ENCODE measurements at regions not wholly inside any gene's neighbourhood (a gene's known extent, or its start where the extent isn't known, plus 50 kb on each side); places are given as distances from the start of the nearest gene placed in this dataset.

DNA sequence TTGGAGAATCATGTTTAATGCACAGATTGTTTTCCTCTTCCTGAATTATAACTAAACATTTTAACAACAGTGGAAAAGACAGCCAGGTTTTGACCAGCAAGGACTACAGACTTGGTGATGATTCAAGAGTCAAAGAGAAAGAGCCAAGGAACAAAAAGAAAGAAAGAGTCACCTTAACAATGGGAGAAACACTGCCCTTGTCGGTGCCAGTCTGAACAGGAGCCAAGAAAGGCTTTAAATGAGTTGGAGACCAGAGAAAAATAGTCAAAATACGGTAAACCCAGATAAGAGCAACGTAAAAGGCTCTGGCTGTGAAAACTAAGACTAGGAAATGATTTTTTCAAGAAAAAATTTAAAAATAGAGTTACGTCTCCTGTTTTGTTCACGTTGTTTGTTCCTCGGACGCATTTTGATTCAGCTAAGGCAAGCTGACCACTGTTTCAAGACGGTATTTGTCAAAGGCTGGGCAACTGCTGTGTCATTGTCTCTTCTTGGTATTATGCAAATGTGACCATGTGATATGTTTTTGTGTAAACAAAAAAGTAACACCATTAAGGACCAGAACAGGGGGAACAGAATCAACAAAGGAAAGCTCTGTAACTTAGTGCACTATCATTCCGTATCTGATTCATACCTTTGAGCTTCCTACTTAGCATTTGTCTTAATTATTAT lies 634.5 kb downstream of the LIG4 start:
- TF ChIP-seq, protein P1, sequence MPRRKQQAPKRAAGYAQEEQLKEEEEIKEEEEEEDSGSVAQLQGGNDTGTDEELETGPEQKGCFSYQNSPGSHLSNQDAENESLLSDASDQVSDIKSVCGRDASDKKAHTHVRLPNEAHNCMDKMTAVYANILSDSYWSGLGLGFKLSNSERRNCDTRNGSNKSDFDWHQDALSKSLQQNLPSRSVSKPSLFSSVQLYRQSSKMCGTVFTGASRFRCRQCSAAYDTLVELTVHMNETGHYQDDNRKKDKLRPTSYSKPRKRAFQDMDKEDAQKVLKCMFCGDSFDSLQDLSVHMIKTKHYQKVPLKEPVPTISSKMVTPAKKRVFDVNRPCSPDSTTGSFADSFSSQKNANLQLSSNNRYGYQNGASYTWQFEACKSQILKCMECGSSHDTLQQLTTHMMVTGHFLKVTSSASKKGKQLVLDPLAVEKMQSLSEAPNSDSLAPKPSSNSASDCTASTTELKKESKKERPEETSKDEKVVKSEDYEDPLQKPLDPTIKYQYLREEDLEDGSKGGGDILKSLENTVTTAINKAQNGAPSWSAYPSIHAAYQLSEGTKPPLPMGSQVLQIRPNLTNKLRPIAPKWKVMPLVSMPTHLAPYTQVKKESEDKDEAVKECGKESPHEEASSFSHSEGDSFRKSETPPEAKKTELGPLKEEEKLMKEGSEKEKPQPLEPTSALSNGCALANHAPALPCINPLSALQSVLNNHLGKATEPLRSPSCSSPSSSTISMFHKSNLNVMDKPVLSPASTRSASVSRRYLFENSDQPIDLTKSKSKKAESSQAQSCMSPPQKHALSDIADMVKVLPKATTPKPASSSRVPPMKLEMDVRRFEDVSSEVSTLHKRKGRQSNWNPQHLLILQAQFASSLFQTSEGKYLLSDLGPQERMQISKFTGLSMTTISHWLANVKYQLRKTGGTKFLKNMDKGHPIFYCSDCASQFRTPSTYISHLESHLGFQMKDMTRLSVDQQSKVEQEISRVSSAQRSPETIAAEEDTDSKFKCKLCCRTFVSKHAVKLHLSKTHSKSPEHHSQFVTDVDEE (CRISPR knock-in tag; IDR thresholded peaks at IDR 0.05) = no peak
- TF ChIP-seq, protein P2, sequence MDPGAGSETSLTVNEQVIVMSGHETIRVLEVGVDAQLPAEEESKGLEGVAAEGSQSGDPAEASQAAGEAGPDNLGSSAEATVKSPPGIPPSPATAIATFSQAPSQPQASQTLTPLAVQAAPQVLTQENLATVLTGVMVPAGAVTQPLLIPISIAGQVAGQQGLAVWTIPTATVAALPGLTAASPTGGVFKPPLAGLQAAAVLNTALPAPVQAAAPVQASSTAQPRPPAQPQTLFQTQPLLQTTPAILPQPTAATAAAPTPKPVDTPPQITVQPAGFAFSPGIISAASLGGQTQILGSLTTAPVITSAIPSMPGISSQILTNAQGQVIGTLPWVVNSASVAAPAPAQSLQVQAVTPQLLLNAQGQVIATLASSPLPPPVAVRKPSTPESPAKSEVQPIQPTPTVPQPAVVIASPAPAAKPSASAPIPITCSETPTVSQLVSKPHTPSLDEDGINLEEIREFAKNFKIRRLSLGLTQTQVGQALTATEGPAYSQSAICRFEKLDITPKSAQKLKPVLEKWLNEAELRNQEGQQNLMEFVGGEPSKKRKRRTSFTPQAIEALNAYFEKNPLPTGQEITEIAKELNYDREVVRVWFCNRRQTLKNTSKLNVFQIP (CRISPR knock-in tag; IDR thresholded peaks at IDR 0.05; ENCODE audit: borderline replicate concordance, low read depth) = no peak
- TF ChIP-seq PPARA (CRISPR knock-in tag; IDR thresholded peaks at IDR 0.05; ENCODE audit: borderline replicate concordance) = no peak
- TF ChIP-seq, protein P3, sequence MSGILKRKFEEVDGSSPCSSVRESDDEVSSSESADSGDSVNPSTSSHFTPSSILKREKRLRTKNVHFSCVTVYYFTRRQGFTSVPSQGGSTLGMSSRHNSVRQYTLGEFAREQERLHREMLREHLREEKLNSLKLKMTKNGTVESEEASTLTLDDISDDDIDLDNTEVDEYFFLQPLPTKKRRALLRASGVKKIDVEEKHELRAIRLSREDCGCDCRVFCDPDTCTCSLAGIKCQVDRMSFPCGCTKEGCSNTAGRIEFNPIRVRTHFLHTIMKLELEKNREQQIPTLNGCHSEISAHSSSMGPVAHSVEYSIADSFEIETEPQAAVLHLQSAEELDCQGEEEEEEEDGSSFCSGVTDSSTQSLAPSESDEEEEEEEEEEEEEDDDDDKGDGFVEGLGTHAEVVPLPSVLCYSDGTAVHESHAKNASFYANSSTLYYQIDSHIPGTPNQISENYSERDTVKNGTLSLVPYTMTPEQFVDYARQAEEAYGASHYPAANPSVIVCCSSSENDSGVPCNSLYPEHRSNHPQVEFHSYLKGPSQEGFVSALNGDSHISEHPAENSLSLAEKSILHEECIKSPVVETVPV (CRISPR knock-in tag; IDR thresholded peaks at IDR 0.05) = no peak
- TF ChIP-seq, protein P4, sequence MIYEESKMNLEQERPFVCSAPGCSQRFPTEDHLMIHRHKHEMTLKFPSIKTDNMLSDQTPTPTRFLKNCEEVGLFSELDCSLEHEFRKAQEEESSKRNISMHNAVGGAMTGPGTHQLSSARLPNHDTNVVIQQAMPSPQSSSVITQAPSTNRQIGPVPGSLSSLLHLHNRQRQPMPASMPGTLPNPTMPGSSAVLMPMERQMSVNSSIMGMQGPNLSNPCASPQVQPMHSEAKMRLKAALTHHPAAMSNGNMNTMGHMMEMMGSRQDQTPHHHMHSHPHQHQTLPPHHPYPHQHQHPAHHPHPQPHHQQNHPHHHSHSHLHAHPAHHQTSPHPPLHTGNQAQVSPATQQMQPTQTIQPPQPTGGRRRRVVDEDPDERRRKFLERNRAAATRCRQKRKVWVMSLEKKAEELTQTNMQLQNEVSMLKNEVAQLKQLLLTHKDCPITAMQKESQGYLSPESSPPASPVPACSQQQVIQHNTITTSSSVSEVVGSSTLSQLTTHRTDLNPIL (CRISPR knock-in tag; IDR thresholded peaks at IDR 0.05; ENCODE audit: low read depth) = no peak
- TF ChIP-seq BACH2 (CRISPR knock-in tag; IDR thresholded peaks at IDR 0.05; ENCODE audit: borderline replicate concordance) = no peak
- TF ChIP-seq ARNTL (CRISPR knock-in tag; IDR thresholded peaks at IDR 0.05; ENCODE audit: borderline replicate concordance, low read depth) = no peak
- TF ChIP-seq TOX (CRISPR knock-in tag; IDR thresholded peaks at IDR 0.05; ENCODE audit: borderline replicate concordance) = no peak
- ATAC-seq = no peak

DNA sequence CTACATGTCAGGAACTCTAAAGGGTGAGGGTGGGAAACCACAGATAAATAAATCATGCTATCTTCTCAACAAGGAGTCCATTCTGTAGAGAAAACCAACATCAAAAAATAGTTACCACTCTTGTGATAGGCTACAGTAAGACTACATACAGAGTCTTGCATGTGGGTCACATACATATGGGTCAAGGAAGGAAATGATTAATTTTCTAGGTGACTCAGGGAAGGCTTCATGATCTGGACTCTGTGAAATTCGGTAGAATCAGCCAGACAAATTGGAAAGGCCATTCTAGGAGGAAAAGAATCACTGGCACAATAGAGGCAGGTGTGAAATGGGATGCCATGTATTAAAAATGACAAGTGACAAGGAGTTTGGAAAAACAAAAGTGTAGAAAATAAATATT lies 638.9 kb downstream of the LIG4 start:
- no peak for ATAC-seq
- no peak for TF ChIP-seq ESRRG (CRISPR knock-in tag; IDR thresholded peaks at IDR 0.05)
- no peak for TF ChIP-seq RARB (CRISPR knock-in tag; IDR thresholded peaks at IDR 0.05)
- TF ChIP-seq ZFP3 (CRISPR knock-in tag; IDR thresholded peaks at IDR 0.05) = no peak
- TF ChIP-seq, protein P2 (CRISPR knock-in tag; IDR thresholded peaks at IDR 0.05; ENCODE audit: borderline replicate concordance, low read depth) = no peak
- no peak for TF ChIP-seq BACH2 (CRISPR knock-in tag; IDR thresholded peaks at IDR 0.05; ENCODE audit: borderline replicate concordance)
- TF ChIP-seq ZNF8 (CRISPR knock-in tag; IDR thresholded peaks at IDR 0.05) = no peak
- TF ChIP-seq ZNF565 (CRISPR knock-in tag; conservative IDR thresholded peaks at IDR 0.05; ENCODE audit: low read depth) = no peak
- no peak for TF ChIP-seq ZFP30 (CRISPR knock-in tag; IDR thresholded peaks at IDR 0.05)
- no peak for TF ChIP-seq TOX (CRISPR knock-in tag; IDR thresholded peaks at IDR 0.05; ENCODE audit: borderline replicate concordance)
- TF ChIP-seq OSR1 (CRISPR knock-in tag; IDR thresholded peaks at IDR 0.05) = no peak
- TF ChIP-seq PPARA (CRISPR knock-in tag; IDR thresholded peaks at IDR 0.05; ENCODE audit: borderline replicate concordance) = no peak
- TF ChIP-seq, protein P1 (CRISPR knock-in tag; IDR thresholded peaks at IDR 0.05) = no peak
- no peak for TF ChIP-seq GLIS3 (CRISPR knock-in tag; IDR thresholded peaks at IDR 0.05)
- TF ChIP-seq, protein P3 (CRISPR knock-in tag; IDR thresholded peaks at IDR 0.05) = no peak
- TF ChIP-seq ZNF70 (CRISPR knock-in tag; IDR thresholded peaks at IDR 0.05) = no peak
- TF ChIP-seq SNAI2 (CRISPR knock-in tag; IDR thresholded peaks at IDR 0.05) = no peak
- TF ChIP-seq, protein P4 (CRISPR knock-in tag; IDR thresholded peaks at IDR 0.05; ENCODE audit: low read depth) = no peak
- TF ChIP-seq ISL1 (CRISPR knock-in tag; IDR thresholded peaks at IDR 0.05) = no peak
- no peak for TF ChIP-seq ZC3H10 (CRISPR knock-in tag; IDR thresholded peaks at IDR 0.05)
